ENCODE measurements at regions not wholly inside any gene's neighbourhood (a gene's known extent, or its start where the extent isn't known, plus 50 kb on each side); places are given as distances from the start of the nearest gene placed in this dataset.
"Not testable (repeated sequence)": the region's sequence is repeated elsewhere in the genome, so short reads cannot be mapped to it uniquely, and the experiment has no call there.

DNA sequence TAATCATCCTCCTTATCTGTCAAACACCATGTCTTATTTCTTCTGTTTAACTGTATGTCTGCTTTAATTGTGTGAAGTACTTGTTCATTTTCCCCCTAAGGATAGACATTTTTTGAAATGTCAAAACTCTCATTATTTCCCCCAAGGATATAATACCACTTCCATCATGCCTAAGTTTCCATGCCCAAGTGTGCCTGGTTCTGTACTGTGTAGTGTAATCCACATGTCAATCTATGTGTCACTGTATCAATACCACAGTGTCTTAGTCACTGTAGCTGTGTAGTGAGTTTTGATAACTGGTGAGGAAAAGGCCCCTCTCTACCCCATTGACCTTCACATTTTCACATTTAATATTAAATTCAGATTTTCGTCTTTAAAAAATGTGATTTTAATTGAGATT lies 1265.5 kb downstream of the PCDH9 start:
- H3K4me1 Mint-ChIP-seq (ENCODE audit: low read depth): no peaks in the 10 kb centered on the region
- H3K27me3 Mint-ChIP-seq (ENCODE audit: insufficient read depth): no peaks in the 10 kb centered on the region
- no peak overlapping the region for H3K4me3 Mint-ChIP-seq
- no peak overlapping the region for H3K27ac Mint-ChIP-seq
- H3K9me3 Mint-ChIP-seq: peaks cover 4% of the 10 kb centered on the region
- DNase-seq (ENCODE audit: low spot score): no peak
- intact Hi-C loops (cut with micrococcal nuclease): no loop called here
- no peaks in the 10 kb centered on the region for H3K36me3 Mint-ChIP-seq (ENCODE audit: low read depth)

DNA sequence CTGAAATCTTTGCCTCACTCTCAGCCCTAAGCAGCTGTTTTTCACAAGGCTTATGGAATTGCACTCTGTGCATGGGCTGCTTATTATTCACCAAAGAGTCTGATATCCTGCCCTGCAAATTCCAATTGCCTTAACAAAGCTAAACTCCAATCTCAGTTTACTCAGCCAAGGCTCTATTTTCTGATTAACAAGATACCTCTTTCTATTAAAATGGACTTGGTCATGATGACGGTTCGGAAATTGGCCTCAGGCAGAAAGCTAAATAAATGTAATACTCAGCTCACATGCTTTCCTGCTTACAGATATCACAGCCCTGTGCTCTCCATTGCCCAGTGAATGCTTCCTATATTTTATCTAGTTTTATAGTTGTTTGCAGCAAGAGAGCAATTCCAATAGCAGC lies 1270.8 kb downstream of the PCDH9 start:
- Mint-ChIP-seq H3K27me3 (ENCODE audit: insufficient read depth) (no peaks in the 10 kb centered on the region), H3K27ac (no peak overlapping the region), H3K4me3 (no peak overlapping the region), H3K36me3 (ENCODE audit: low read depth) (no peaks in the 10 kb centered on the region), H3K4me1 (ENCODE audit: low read depth) (no peaks in the 10 kb centered on the region), H3K9me3 (no peaks in the 10 kb centered on the region)
- intact Hi-C loops (cut with micrococcal nuclease): no loop called here
- DNase-seq (ENCODE audit: low spot score): no peak

- intact Hi-C loops (cut with micrococcal nuclease): no loop called here
- Mint-ChIP-seq H3K27ac (no peak overlapping the region), H3K36me3 (ENCODE audit: low read depth) (no peaks in the 10 kb centered on the region), H3K9me3 (no peaks in the 10 kb centered on the region), H3K4me3 (no peak overlapping the region), H3K4me1 (ENCODE audit: low read depth) (no peaks in the 10 kb centered on the region), H3K27me3 (ENCODE audit: insufficient read depth) (no peaks in the 10 kb centered on the region)
- DNase-seq (ENCODE audit: low spot score): no peak
These were observed 1283.7 kb downstream of the PCDH9 start for GRCh38 chr13:65946387-65946786.

DNA sequence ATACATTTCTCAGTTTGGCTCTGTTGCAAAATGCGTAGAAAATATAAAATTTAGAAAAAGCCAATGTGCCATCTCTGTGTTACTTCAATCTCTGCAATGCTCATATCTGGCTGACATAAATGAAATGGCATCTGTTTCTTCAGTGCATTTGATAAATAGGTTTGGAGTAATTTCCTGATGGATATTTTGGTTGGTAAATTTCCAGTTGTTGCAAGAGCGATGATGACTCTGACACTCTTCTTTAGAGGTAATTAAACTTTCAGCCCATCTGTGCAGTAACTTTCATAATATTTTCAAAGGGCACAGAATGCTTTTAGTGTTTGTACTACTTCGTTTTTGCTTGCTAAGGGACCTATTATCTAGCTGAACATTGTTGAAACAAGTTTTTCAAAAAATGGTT lies 1286.4 kb downstream of the PCDH9 start:
- H3K27ac Mint-ChIP-seq: no peak overlapping the region
- H3K4me3 Mint-ChIP-seq: no peak overlapping the region
- no peaks in the 10 kb centered on the region for H3K9me3 Mint-ChIP-seq
- intact Hi-C loops (cut with micrococcal nuclease): no loop called here
- no peaks in the 10 kb centered on the region for H3K4me1 Mint-ChIP-seq (ENCODE audit: low read depth)
- DNase-seq (ENCODE audit: low spot score): no peak
- H3K36me3 Mint-ChIP-seq (ENCODE audit: low read depth): no peaks in the 10 kb centered on the region
- no peaks in the 10 kb centered on the region for H3K27me3 Mint-ChIP-seq (ENCODE audit: insufficient read depth)

GRCh38 chr13:65943024-65943423 lies 1287.1 kb downstream of the PCDH9 start:
- no peak for DNase-seq (ENCODE audit: low spot score)
- no peak overlapping the region for H3K4me3 Mint-ChIP-seq
- H3K9me3 Mint-ChIP-seq: no peaks in the 10 kb centered on the region
- intact Hi-C loops (cut with micrococcal nuclease): no loop called here
- no peaks in the 10 kb centered on the region for H3K36me3 Mint-ChIP-seq (ENCODE audit: low read depth)
- no peak overlapping the region for H3K27ac Mint-ChIP-seq
- no peaks in the 10 kb centered on the region for H3K27me3 Mint-ChIP-seq (ENCODE audit: insufficient read depth)
- no peaks in the 10 kb centered on the region for H3K4me1 Mint-ChIP-seq (ENCODE audit: low read depth)

GRCh38 chr13:65940720-65941119 lies 1289.4 kb downstream of the PCDH9 start:
- H3K4me3 Mint-ChIP-seq: no peak overlapping the region
- H3K4me1 Mint-ChIP-seq (ENCODE audit: low read depth): no peaks in the 10 kb centered on the region
- no peaks in the 10 kb centered on the region for H3K36me3 Mint-ChIP-seq (ENCODE audit: low read depth)
- H3K27me3 Mint-ChIP-seq (ENCODE audit: insufficient read depth): no peaks in the 10 kb centered on the region
- H3K27ac Mint-ChIP-seq: no peak overlapping the region
- intact Hi-C loops (cut with micrococcal nuclease): no loop called here
- no peak for DNase-seq (ENCODE audit: low spot score)
- H3K9me3 Mint-ChIP-seq: no peaks in the 10 kb centered on the region

DNA sequence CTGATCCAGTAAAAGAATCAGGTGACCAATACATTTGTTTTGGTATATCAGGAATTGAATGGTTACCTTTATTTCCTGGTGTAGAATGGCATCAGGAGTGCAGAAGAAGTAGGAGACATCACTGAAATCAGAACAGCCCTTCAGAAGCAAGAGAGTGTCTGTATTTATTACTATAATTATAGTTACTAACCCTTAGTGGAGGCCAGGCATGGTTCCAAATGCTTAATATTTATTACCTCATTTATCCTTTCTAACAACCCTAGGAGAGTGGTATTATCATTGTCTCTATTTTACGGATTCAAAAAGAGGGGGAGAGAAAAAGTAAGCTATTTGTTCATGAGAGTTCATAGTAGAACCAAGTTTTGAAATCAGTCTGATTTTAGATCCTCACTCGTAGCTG lies 1292.9 kb downstream of the PCDH9 start:
- Mint-ChIP-seq H3K9me3 (no peaks in the 10 kb centered on the region), H3K4me1 (ENCODE audit: low read depth) (no peaks in the 10 kb centered on the region), H3K36me3 (ENCODE audit: low read depth) (no peaks in the 10 kb centered on the region), H3K27me3 (ENCODE audit: insufficient read depth) (no peaks in the 10 kb centered on the region), H3K27ac (no peak overlapping the region), H3K4me3 (no peak overlapping the region)
- DNase-seq (ENCODE audit: low spot score): no peak
- intact Hi-C loops (cut with micrococcal nuclease): no loop called here

GRCh38 chr13:65936249-65936648 lies 1293.9 kb downstream of the PCDH9 start:
- Mint-ChIP-seq H3K27me3 (ENCODE audit: insufficient read depth) (no peaks in the 10 kb centered on the region), H3K36me3 (ENCODE audit: low read depth) (no peaks in the 10 kb centered on the region), H3K9me3 (no peaks in the 10 kb centered on the region), H3K27ac (no peak overlapping the region), H3K4me3 (no peak overlapping the region), H3K4me1 (ENCODE audit: low read depth) (no peaks in the 10 kb centered on the region)
- no peak for DNase-seq (ENCODE audit: low spot score)
- intact Hi-C loops (cut with micrococcal nuclease): no loop called here

- H3K4me1 Mint-ChIP-seq (ENCODE audit: low read depth): no peaks in the 10 kb centered on the region
- H3K9me3 Mint-ChIP-seq: no peaks in the 10 kb centered on the region
- no peak for DNase-seq (ENCODE audit: low spot score)
- intact Hi-C loops (cut with micrococcal nuclease): no loop called here
- no peaks in the 10 kb centered on the region for H3K27me3 Mint-ChIP-seq (ENCODE audit: insufficient read depth)
- H3K36me3 Mint-ChIP-seq (ENCODE audit: low read depth): no peaks in the 10 kb centered on the region
- H3K27ac Mint-ChIP-seq: no peak overlapping the region
- no peak overlapping the region for H3K4me3 Mint-ChIP-seq
These were observed 1297.4 kb downstream of the PCDH9 start for GRCh38 chr13:65932587-65933239.

DNA sequence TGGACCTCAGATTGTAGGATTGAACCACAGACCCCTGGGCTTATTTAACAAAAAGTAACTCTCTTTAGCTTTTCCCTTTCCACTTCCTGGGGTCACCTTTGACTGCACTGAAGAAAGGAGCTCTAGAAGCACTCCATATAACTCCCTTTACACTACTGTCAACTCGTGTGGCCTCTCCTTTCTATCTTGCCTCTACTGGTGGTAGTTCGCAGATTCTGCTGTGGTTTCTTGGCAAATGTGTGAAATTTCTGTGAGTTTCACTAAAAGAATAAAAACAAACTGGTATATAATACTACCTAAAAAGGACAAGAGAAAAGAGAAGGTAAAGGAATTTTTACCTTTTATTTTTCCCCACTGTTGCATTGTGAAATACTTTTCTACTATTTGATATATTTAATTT lies 1298.1 kb downstream of the PCDH9 start:
- no peak overlapping the region for H3K27ac Mint-ChIP-seq
- H3K4me3 Mint-ChIP-seq: no peak overlapping the region
- H3K27me3 Mint-ChIP-seq (ENCODE audit: insufficient read depth): no peaks in the 10 kb centered on the region
- H3K36me3 Mint-ChIP-seq (ENCODE audit: low read depth): no peaks in the 10 kb centered on the region
- H3K4me1 Mint-ChIP-seq (ENCODE audit: low read depth): no peaks in the 10 kb centered on the region
- intact Hi-C loops (cut with micrococcal nuclease): no loop called here
- DNase-seq (ENCODE audit: low spot score): no peak
- no peaks in the 10 kb centered on the region for H3K9me3 Mint-ChIP-seq

- Mint-ChIP-seq H3K4me1 (ENCODE audit: low read depth) (no peaks in the 10 kb centered on the region), H3K36me3 (ENCODE audit: low read depth) (no peaks in the 10 kb centered on the region), H3K9me3 (no peaks in the 10 kb centered on the region), H3K4me3 (no peak overlapping the region), H3K27me3 (ENCODE audit: insufficient read depth) (no peaks in the 10 kb centered on the region), H3K27ac (no peak overlapping the region)
- intact Hi-C loops (cut with micrococcal nuclease): no loop called here
- DNase-seq (ENCODE audit: low spot score): no peak
These were observed 1300.7 kb downstream of the PCDH9 start for GRCh38 chr13:65929436-65929835.

- Mint-ChIP-seq H3K9me3 (no peaks in the 10 kb centered on the region), H3K4me1 (ENCODE audit: low read depth) (no peaks in the 10 kb centered on the region), H3K27ac (no peak overlapping the region), H3K36me3 (ENCODE audit: low read depth) (no peaks in the 10 kb centered on the region), H3K27me3 (ENCODE audit: insufficient read depth) (no peaks in the 10 kb centered on the region), H3K4me3 (no peak overlapping the region)
- no peak for DNase-seq (ENCODE audit: low spot score)
- intact Hi-C loops (cut with micrococcal nuclease): no loop called here
These were observed 1303.4 kb downstream of the PCDH9 start for GRCh38 chr13:65926750-65927171.

DNA sequence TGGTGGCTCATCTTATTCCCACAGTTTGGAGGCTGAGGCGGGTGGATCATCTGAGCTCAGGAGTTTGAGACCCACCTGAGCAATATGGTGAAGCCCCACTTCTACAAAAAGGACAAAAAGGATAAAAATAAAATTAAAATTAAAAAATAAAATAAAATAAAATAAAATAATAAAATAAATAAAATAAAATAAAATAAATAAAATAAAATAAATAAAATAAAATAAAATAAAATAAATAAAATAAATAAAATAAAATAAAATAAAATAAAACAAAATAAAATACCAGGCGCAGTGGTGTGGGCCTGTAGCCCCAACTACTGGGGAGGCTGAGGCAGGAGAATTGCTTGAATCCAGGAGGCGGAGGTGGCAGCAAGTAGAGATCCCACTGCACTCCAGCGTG lies 1307.3 kb downstream of the PCDH9 start:
- DNase-seq (ENCODE audit: low spot score); intact Hi-C loops (cut with micrococcal nuclease); H3K36me3 Mint-ChIP-seq (ENCODE audit: low read depth); H3K9me3 Mint-ChIP-seq; H3K27ac Mint-ChIP-seq; H3K27me3 Mint-ChIP-seq (ENCODE audit: insufficient read depth); H3K4me1 Mint-ChIP-seq (ENCODE audit: low read depth); H3K4me3 Mint-ChIP-seq: not testable (repeated sequence)

GRCh38 chr13:65921933-65922332 lies 1308.2 kb downstream of the PCDH9 start:
- intact Hi-C loops (cut with micrococcal nuclease): no loop called here
- H3K27me3 Mint-ChIP-seq (ENCODE audit: insufficient read depth): no peaks in the 10 kb centered on the region
- no peak overlapping the region for H3K4me3 Mint-ChIP-seq
- H3K27ac Mint-ChIP-seq: no peak overlapping the region
- H3K9me3 Mint-ChIP-seq: no peaks in the 10 kb centered on the region
- DNase-seq (ENCODE audit: low spot score): no peak
- H3K4me1 Mint-ChIP-seq (ENCODE audit: low read depth): no peaks in the 10 kb centered on the region
- no peaks in the 10 kb centered on the region for H3K36me3 Mint-ChIP-seq (ENCODE audit: low read depth)

All from activated T-helper 1 cell treated with anti-CD3 and anti-CD28 coated beads, Interleukin-12 subunit alpha, Interleukin-12 subunit beta, Interleukin-2, Interleukin-4 antibody, amounts not matched to agents 30 ng/mL and 10 ng/mL and 1 ng/mL, durations not matched to agents 14 hours and 24 hours and 36 hours (primary cell).